ENCODE measurements at regions not wholly inside any gene's neighbourhood (a gene's known extent, or its start where the extent isn't known, plus 50 kb on each side); places are given as distances from the start of the nearest gene placed in this dataset.

- no peak for TF ChIP-seq CTCF (IDR thresholded peaks at IDR 0.05; ENCODE audit: low read depth, low read length)
- no peak for TF ChIP-seq POLR2A (IDR thresholded peaks at IDR 0.05; ENCODE audit: extremely low read depth, insufficient read length)
- TF ChIP-seq MYC (IDR thresholded peaks at IDR 0.05; ENCODE audit: low read depth, low read length) = no peak
- no peak for TF ChIP-seq MAX (IDR thresholded peaks at IDR 0.05; ENCODE audit: low read depth, low read length)
Measured at GRCh38 chr12:65640489-65640901, 183.8 kb upstream of the HMGA2 start.
